GM21619 (cell line): ENCODE measurements at regions not wholly inside any gene's neighbourhood (a gene's known extent, or its start where the extent isn't known, plus 50 kb on each side); places are given as distances from the start of the nearest gene placed in this dataset.
"Not testable (repeated sequence)": the region's sequence is repeated elsewhere in the genome, so short reads cannot be mapped to it uniquely, and the experiment has no call there.

Experiments used
- ATAC-seq: cut with Tn5 transposase; IDR thresholded peaks from one replicate; pipeline ENCODE4 v1.9.1; 2021; ENCODE audit not compliant: unreplicated experiment

- no peak for ATAC-seq
These were observed 316.5 kb downstream of the IRS1 start for GRCh38 chr2:226483143-226483542.

- no peak for ATAC-seq
These were observed 321.4 kb downstream of the IRS1 start for GRCh38 chr2:226478109-226478809.

GRCh38 chr2:226477221-226478108, 322.2 kb downstream of the IRS1 start:
- ATAC-seq = no peak

GRCh38 chr2:226475650-226476049, 324.0 kb downstream of the IRS1 start:
- no peak for ATAC-seq

GRCh38 chr2:226474131-226474530, 325.5 kb downstream of the IRS1 start:
- ATAC-seq = no peak

GRCh38 chr2:226471987-226472470, 327.6 kb downstream of the IRS1 start:
- no peak for ATAC-seq

GRCh38 chr2:226467633-226468032, 332.0 kb downstream of the IRS1 start:
- no peak for ATAC-seq

GRCh38 chr2:226467221-226467620, 332.4 kb downstream of the IRS1 start:
- no peak for ATAC-seq

GRCh38 chr2:226466589-226466988, 333.0 kb downstream of the IRS1 start:
- ATAC-seq = no peak

- no peak for ATAC-seq
These were observed 333.5 kb downstream of the IRS1 start for GRCh38 chr2:226466124-226466523.

- ATAC-seq = no peak
These were observed 335.2 kb downstream of the IRS1 start for GRCh38 chr2:226464380-226464779.

GRCh38 chr2:226463154-226463553, 336.5 kb downstream of the IRS1 start:
- ATAC-seq = no peak

GRCh38 chr2:226461981-226462380, 337.6 kb downstream of the IRS1 start:
- no peak for ATAC-seq

GRCh38 chr2:226456144-226456543, 343.5 kb downstream of the IRS1 start:
- not testable (repeated sequence) for ATAC-seq

GRCh38 chr2:226452768-226453167, 346.9 kb downstream of the IRS1 start:
- no peak for ATAC-seq

- ATAC-seq = no peak
These were observed 348.1 kb downstream of the IRS1 start for GRCh38 chr2:226451486-226451885.

GRCh38 chr2:226450141-226450540, 349.5 kb downstream of the IRS1 start:
- no peak for ATAC-seq

- ATAC-seq = no peak
These were observed 352.0 kb downstream of the IRS1 start for GRCh38 chr2:226447338-226448300.

- ATAC-seq = no peak
These were observed 353.1 kb downstream of the IRS1 start for GRCh38 chr2:226446406-226447001.

GRCh38 chr2:226445216-226445861, 354.3 kb downstream of the IRS1 start:
- no peak for ATAC-seq
